HepG2 (cell line): ENCODE measurements at regions not wholly inside any gene's neighbourhood (a gene's known extent, or its start where the extent isn't known, plus 50 kb on each side); places are given as distances from the start of the nearest gene placed in this dataset.

ENCODE experiments used
- CBFB ChIP-seq: sonication (generic); formaldehyde crosslinking; IDR thresholded peaks from 2 replicates; pipeline ENCODE4 v1.4.0; 2020; ENCODE audit warnings: missing genetic modification reagents
- HNF1A ChIP-seq, 2 experiments: sonication (generic) in 1 of 2; formaldehyde crosslinking in 1 of 2; IDR thresholded peaks; 2 replicates each; pipeline versions ENCODE4 v1.4.0 to v1.6.1; 2016 to 2020; ENCODE audit warnings: borderline replicate concordance in 1 of 2, low read depth in 1 of 2, mild to moderate bottlenecking in 1 of 2, missing genetic modification reagents in 1 of 2
- HNRNPLL ChIP-seq: fragments of 200-400 bp; formaldehyde crosslinking; IDR thresholded peaks from 2 replicates; pipeline ENCODE4 v1.6.1; 2017; ENCODE audit warnings: mild to moderate bottlenecking, low read depth, low read length; ENCODE audit not compliant: poor library complexity, severe bottlenecking
- HNRNPUL1 ChIP-seq: fragments of 200-400 bp; formaldehyde crosslinking; IDR thresholded peaks from 2 replicates; pipeline ENCODE4 v1.6.1; 2017; ENCODE audit warnings: low read depth, mild to moderate bottlenecking, low read length, moderate library complexity
- IKZF1 ChIP-seq: fragments of 450-650 bp; IDR thresholded peaks from 2 replicates; pipeline ENCODE4 v1.7.1; 2016
- NCOA5 ChIP-seq: sonication (generic); formaldehyde crosslinking; IDR thresholded peaks from 2 replicates; pipeline ENCODE4 v1.4.0; 2020; ENCODE audit warnings: missing genetic modification reagents
- REL ChIP-seq: sonication (generic); formaldehyde crosslinking; conservative IDR thresholded peaks from 2 replicates; pipeline ENCODE4 v1.8.0; 2022; ENCODE audit warnings: mild to moderate bottlenecking, missing genetic modification reagents, moderate library complexity
- SIX1 ChIP-seq: sonication (generic); formaldehyde crosslinking; IDR thresholded peaks from 2 replicates; pipeline ENCODE4 v1.4.0; 2020; ENCODE audit warnings: missing genetic modification reagents, borderline replicate concordance
- STAT5B ChIP-seq: sonication (generic); formaldehyde crosslinking; IDR thresholded peaks from 2 replicates; pipeline ENCODE4 v1.4.0; 2020; ENCODE audit warnings: missing genetic modification reagents
- ZBTB3 ChIP-seq: sonication (generic); formaldehyde crosslinking; IDR thresholded peaks from 2 replicates; pipeline ENCODE4 v1.4.0; 2020; ENCODE audit warnings: low read depth, mild to moderate bottlenecking, moderate library complexity, missing genetic modification reagents, borderline replicate concordance
- ZFP41 ChIP-seq: sonication (generic); formaldehyde crosslinking; IDR thresholded peaks from 2 replicates; pipeline ENCODE4 v1.4.0; 2020; ENCODE audit warnings: mild to moderate bottlenecking, missing genetic modification reagents, borderline replicate concordance
- ZMYM3 ChIP-seq: sonication (generic); formaldehyde crosslinking; IDR thresholded peaks from 2 replicates; pipeline ENCODE4 v1.5.1; 2020; ENCODE audit warnings: mild to moderate bottlenecking, missing genetic modification reagents
- ZNF224 ChIP-seq: sonication (generic); formaldehyde crosslinking; IDR thresholded peaks from 2 replicates; pipeline ENCODE4 v1.5.0; 2020; ENCODE audit warnings: mild to moderate bottlenecking, missing genetic modification reagents
- ZNF414 ChIP-seq: sonication (generic); formaldehyde crosslinking; IDR thresholded peaks from 2 replicates; pipeline ENCODE4 v1.5.0; 2020; ENCODE audit warnings: missing genetic modification reagents
- ZNF510 ChIP-seq: sonication (generic); formaldehyde crosslinking; IDR thresholded peaks from 2 replicates; pipeline ENCODE4 v1.4.0; 2020; ENCODE audit warnings: low read depth, mild to moderate bottlenecking, missing genetic modification reagents
- ZNF570 ChIP-seq: sonication (generic); formaldehyde crosslinking; IDR thresholded peaks from 2 replicates; pipeline ENCODE4 v1.4.0; 2020; ENCODE audit warnings: mild to moderate bottlenecking, missing genetic modification reagents, borderline replicate concordance
- ZNF598 ChIP-seq: sonication (generic); formaldehyde crosslinking; IDR thresholded peaks from 2 replicates; pipeline ENCODE4 v1.5.1; 2020; ENCODE audit warnings: mild to moderate bottlenecking, missing genetic modification reagents, borderline replicate concordance
- ZNF709 ChIP-seq: sonication (generic); formaldehyde crosslinking; IDR thresholded peaks from 2 replicates; pipeline ENCODE4 v1.5.0; 2020; ENCODE audit warnings: mild to moderate bottlenecking, missing genetic modification reagents
- ZNF781 ChIP-seq: sonication (generic); formaldehyde crosslinking; IDR thresholded peaks from 2 replicates; pipeline ENCODE4 v1.5.1; 2020; ENCODE audit warnings: borderline replicate concordance, mild to moderate bottlenecking, missing genetic modification reagents; ENCODE audit errors: not compliant biosample characterization
- TF ChIP-seq, protein P1 (sequence below): sonication (generic); formaldehyde crosslinking; IDR thresholded peaks from 2 replicates; pipeline ENCODE4 v1.4.0; 2020; ENCODE audit warnings: missing genetic modification reagents
- TF ChIP-seq, protein P2 (sequence below): sonication (generic); formaldehyde crosslinking; conservative IDR thresholded peaks from 2 replicates; pipeline ENCODE4 v1.8.0; 2022; ENCODE audit warnings: mild to moderate bottlenecking, moderate library complexity, missing genetic modification reagents

GRCh38 chr19:56973713-56974555 lies 133.4 kb upstream of the PEG3 start (continued):
- 0 out of 2 replicates have a peak, but pooled peaks have one; percentile 35 for TF ChIP-seq ZNF709
- no peak for TF ChIP-seq ZBTB3 (CRISPR knock-in tag)
- TF ChIP-seq, protein P1, sequence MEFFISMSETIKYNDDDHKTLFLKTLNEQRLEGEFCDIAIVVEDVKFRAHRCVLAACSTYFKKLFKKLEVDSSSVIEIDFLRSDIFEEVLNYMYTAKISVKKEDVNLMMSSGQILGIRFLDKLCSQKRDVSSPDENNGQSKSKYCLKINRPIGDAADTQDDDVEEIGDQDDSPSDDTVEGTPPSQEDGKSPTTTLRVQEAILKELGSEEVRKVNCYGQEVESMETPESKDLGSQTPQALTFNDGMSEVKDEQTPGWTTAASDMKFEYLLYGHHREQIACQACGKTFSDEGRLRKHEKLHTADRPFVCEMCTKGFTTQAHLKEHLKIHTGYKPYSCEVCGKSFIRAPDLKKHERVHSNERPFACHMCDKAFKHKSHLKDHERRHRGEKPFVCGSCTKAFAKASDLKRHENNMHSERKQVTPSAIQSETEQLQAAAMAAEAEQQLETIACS (CRISPR knock-in tag) = no peak
- no peak; the same call in 1 of the 2 replicates for TF ChIP-seq ZNF224 (CRISPR knock-in tag)
- TF ChIP-seq, protein P2, sequence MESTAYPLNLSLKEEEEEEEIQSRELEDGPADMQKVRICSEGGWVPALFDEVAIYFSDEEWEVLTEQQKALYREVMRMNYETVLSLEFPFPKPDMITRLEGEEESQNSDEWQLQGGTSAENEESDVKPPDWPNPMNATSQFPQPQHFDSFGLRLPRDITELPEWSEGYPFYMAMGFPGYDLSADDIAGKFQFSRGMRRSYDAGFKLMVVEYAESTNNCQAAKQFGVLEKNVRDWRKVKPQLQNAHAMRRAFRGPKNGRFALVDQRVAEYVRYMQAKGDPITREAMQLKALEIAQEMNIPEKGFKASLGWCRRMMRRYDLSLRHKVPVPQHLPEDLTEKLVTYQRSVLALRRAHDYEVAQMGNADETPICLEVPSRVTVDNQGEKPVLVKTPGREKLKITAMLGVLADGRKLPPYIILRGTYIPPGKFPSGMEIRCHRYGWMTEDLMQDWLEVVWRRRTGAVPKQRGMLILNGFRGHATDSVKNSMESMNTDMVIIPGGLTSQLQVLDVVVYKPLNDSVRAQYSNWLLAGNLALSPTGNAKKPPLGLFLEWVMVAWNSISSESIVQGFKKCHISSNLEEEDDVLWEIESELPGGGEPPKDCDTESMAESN (CRISPR knock-in tag) = no peak
- TF ChIP-seq ZNF598 (CRISPR knock-in tag) = no peak
- TF ChIP-seq REL (CRISPR knock-in tag) = no peak
- TF ChIP-seq CBFB (CRISPR knock-in tag) = no peak
- TF ChIP-seq HNRNPUL1 = no peak
- TF ChIP-seq HNRNPLL = no peak
- TF ChIP-seq HNF1A (IDR thresholded peaks at IDR 0.05; ENCODE audit: low read depth) = peak; percentile 54; the same call in 1 of the 2 replicates
- no peak; the same call in none of the 2 replicates for TF ChIP-seq HNF1A (CRISPR knock-in tag; IDR thresholded peaks at IDR 0.05; ENCODE audit: borderline replicate concordance)
- no peak; the same call in 1 of the 2 replicates for TF ChIP-seq ZNF510 (CRISPR knock-in tag)
- TF ChIP-seq ZNF570 (CRISPR knock-in tag) = peak; percentile 15; the same call in 1 of the 2 replicates
- TF ChIP-seq SIX1 (CRISPR knock-in tag) = no peak
- TF ChIP-seq ZFP41 = no peak
- TF ChIP-seq IKZF1 = no peak
- no peak for TF ChIP-seq ZNF781 (CRISPR knock-in tag)
- no peak for TF ChIP-seq STAT5B (CRISPR knock-in tag)
- TF ChIP-seq ZMYM3 = peak; percentile 58; the same call in 1 of the 2 replicates
- no peak for TF ChIP-seq ZNF414 (CRISPR knock-in tag)
- no peak for TF ChIP-seq NCOA5 (CRISPR knock-in tag)
